ENCODE measurements at regions not wholly inside any gene's neighbourhood (a gene's known extent, or its start where the extent isn't known, plus 50 kb on each side); places are given as distances from the start of the nearest gene placed in this dataset.

- no peak for TF ChIP-seq CTCF (IDR thresholded peaks at IDR 0.05)
- no peak for TF ChIP-seq POLR2A (IDR thresholded peaks at IDR 0.05)
- TF ChIP-seq EP300 (IDR thresholded peaks at IDR 0.05), result no peak
Observed at GRCh38 chr11:23423104-23423503, 562.8 kb upstream of the CCDC179 start.

Data from stomach (tissue), 4 donors.